ENCODE measurements at regions not wholly inside any gene's neighbourhood (a gene's known extent, or its start where the extent isn't known, plus 50 kb on each side); places are given as distances from the start of the nearest gene placed in this dataset.

DNA sequence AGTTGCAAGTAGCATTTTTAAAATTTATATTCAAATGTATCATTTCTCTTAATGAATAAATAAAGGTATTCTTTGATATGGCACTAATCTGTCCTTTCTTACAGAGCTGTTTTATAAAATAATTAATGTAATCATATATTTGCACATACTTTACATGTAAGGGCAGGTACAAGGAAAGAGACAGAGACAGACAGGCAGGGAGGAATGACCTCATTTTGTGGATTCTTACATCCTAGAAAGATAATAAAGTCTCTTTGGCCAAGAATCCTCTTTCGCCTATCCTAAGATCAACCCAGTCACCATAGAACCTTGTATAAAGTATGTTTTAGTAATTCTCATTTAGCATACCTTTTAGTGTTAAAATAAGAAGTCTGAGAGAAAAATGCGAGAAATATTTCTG, 98.5 kb upstream of the CTSO start:
- no peak for DNase-seq

DNA sequence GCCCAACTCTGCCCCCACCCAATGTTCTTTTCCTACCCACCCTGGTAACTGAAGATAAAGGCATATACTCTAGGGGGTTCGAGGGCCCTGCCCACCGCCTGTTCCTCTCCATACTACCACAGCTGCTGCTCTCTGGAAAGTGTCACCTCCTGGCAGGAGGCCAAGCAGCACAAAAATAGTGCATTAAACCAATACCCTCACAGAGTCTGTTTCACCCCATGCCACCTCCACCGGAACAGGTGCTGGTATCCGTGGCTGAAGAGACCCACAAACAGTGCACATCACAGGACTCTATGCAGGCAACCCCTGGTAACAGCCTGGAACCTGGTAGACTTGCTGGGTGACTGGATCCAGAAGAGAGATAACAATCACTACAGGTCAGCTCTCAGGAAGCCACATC, 85.1 kb upstream of the CTSO start:
- no peak for DNase-seq

DNA sequence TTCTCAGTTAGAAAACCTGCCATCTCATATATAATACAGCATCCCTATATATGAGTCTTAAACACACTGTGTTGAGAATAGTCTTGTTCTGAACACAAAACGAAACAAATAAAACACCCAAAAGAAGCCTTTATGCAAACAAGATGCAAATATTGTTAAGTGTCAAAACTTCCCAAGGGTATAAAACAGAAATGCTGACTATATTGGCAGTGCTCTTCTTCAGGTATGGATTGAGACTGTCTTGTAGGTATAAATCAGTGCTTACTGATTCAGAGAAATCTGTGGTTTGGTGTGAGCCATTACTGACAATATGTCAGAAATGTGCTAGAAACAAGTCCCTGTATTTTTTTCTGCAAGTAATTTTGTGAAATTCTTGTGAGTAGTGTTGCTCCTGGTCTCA, 82.8 kb upstream of the CTSO start:
- no peak for DNase-seq

DNA sequence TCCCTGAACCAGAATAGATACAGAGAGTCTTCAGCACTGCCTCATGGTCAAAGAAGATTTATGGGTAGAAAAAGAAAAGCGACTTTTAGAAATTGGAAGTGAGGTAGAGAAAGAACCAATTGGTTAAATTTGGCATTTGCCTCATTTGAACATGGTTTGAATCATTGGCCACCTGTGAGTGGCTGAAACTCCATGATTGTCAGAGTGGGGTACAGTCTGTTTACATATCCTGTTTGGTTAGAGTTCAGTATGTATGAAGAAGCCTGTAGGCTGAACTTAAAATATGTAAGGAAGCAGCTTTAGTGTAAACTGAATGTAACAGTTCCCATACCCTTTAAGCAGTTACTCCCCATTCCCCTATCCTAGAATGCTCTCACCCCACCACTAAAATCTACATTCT, 76.0 kb upstream of the CTSO start:
- no peak for DNase-seq

DNA sequence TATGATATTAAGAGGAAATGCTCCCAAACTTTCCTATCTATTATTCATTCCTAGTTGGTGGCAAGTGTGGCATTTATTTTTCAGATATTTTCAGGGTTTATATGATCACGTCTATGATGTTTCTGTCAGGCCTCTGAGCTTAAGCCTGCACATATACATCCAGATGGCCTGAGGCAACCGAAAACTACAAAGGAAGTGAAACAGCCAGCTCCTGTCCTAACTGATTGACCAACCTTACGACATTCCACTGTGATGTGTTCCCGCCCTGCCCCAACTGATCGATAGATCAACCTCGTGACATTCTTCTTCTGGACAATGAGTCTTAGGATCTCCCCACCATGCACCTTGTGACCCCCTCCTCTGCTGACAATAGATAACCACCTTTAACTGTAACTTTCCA, 67.6 kb upstream of the CTSO start:
- DNase-seq: no peak

DNA sequence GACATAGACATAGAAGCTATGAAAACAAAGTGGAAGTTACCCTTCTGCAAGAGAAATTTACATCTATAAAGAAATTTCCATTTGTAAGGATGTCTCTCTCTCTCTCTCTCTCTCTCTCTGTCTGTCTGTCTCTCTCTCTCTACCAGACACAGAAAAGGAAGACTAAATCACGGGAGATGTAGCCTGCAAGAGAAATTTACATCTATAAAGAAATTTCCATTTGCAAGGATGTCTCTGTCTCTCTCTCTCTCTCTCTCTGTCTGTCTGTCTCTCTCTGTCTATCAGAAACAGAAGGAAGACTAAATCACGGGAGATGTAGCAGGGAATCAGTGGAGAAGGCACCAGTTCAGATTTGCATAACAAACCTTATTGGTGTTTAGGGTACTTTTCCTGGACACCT, 65.6 kb upstream of the CTSO start:
- DNase-seq: no peak

DNA sequence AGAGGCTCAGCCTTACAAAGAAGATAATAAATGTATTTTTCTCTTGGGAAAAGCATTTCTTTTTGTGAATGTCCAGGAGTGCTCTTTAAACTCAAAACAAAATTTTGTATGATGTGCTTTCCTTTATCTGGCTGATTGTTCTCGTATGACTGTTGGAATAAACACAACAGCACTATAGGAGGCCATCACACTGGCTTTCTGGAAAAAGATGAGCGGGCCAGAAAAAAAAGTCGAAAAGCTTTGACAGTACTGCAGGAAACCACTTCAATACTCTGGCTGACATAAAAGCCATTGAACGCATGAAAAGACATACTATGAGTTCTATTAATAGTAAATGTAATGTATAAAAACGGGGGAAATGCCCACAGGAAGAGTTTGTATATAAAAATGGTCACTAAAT, 64.7 kb upstream of the CTSO start:
- DNase-seq: no peak

DNA sequence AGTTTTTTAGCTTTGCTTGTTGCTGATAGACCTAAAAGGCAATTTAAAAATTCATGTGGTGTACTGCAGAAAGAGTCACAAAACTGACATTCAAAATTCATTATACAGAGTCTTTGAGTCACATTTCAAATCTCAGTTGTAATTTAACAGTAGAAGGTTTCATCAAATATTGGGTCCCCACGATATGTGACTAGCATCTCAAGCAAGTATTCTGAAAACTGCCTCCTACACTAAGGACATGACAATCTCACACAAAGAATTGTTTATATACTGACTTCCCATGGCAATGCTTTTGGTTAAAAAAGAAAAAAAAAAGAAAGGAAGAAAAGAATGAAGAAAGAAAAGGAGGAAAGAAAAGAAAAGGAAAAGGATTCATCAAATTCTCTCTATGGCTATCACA, 62.1 kb upstream of the CTSO start:
- no peak for DNase-seq

DNA sequence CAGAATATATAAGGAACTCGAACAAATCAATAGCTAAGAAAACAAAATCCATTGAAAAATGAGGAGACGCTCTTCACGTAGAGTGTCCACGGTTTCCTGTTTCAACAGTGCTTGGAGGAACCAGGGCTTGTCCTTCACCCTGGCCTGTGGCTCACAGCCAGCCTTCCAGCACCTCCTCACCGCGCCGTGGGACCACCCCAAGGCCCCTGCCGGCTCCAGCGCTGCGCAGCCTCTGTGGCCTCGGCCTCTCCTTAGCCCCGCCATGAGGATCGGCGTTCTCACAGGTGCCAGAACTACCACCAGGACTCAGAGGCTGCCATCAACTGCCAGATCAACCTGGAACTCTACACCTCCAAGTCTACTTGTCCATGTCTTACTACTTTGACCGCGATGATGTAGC, 52.5 kb upstream of the CTSO start:
- DNase-seq: no peak
